HL-60 (cell line): ENCODE measurements at regions not wholly inside any gene's neighbourhood (a gene's known extent, or its start where the extent isn't known, plus 50 kb on each side); places are given as distances from the start of the nearest gene placed in this dataset.

Source experiments
- DNase-seq, 2 experiments: peaks; one replicate each; pipeline ENCODE4 v3.0.0-alpha.2; 2010 to 2020; ENCODE audit warnings: low read depth in 1 of 2, low spot score in 1 of 2
- H3K27ac ChIP-seq: fragments of 250-450 bp; sonication (Bioruptor Pico); replicated peaks from 2 replicates; pipeline ENCODE4 v1.5.1; 2020; ENCODE audit warnings: mild to moderate bottlenecking, moderate library complexity
- H3K27me3 ChIP-seq: fragments of 250-450 bp; sonication (Bioruptor Pico); 2 replicates; pipeline ENCODE4 v1.5.1; 2021; ENCODE audit warnings: mild to moderate bottlenecking, moderate library complexity; ENCODE audit not compliant: insufficient read depth, poor library complexity, severe bottlenecking
- H3K4me3 ChIP-seq: replicated peaks from 2 replicates; pipeline ENCODE4 v1.5.1; 2011; ENCODE audit warnings: mild to moderate bottlenecking, control low read depth, low read length; ENCODE audit not compliant: insufficient read depth
- GABPA ChIP-seq: IDR thresholded peaks from 2 replicates; pipeline ENCODE4 v1.6.1; 2012; ENCODE audit warnings: low read depth
- POLR2AphosphoS5 ChIP-seq: IDR thresholded peaks from 2 replicates; pipeline ENCODE4 v1.6.1; 2012; ENCODE audit warnings: low read depth
- REST ChIP-seq: IDR thresholded peaks from 2 replicates; pipeline ENCODE4 v1.6.1; 2012; ENCODE audit warnings: low read depth; ENCODE audit not compliant: insufficient replicate concordance
- SPI1 ChIP-seq: IDR thresholded peaks from 2 replicates; pipeline ENCODE4 v1.6.1; 2012; ENCODE audit warnings: low read depth, mild to moderate bottlenecking, borderline replicate concordance
- TF ChIP-seq, protein P1 (sequence below): IDR thresholded peaks from one replicate; pipeline ENCODE4 v1.5.1; 2011; ENCODE audit warnings: low read length, control low read depth, inconsistent platforms; ENCODE audit not compliant: insufficient read depth

- Histone ChIP-seq H3K27ac (no peak overlapping the region), H3K27me3 (no peaks in the 10 kb centered on the region), H3K4me3 (no peak overlapping the region)
- TF ChIP-seq GABPA (no peak), POLR2AphosphoS5 (no peak), REST (no peak), SPI1 (no peak)
- TF ChIP-seq, protein P1, sequence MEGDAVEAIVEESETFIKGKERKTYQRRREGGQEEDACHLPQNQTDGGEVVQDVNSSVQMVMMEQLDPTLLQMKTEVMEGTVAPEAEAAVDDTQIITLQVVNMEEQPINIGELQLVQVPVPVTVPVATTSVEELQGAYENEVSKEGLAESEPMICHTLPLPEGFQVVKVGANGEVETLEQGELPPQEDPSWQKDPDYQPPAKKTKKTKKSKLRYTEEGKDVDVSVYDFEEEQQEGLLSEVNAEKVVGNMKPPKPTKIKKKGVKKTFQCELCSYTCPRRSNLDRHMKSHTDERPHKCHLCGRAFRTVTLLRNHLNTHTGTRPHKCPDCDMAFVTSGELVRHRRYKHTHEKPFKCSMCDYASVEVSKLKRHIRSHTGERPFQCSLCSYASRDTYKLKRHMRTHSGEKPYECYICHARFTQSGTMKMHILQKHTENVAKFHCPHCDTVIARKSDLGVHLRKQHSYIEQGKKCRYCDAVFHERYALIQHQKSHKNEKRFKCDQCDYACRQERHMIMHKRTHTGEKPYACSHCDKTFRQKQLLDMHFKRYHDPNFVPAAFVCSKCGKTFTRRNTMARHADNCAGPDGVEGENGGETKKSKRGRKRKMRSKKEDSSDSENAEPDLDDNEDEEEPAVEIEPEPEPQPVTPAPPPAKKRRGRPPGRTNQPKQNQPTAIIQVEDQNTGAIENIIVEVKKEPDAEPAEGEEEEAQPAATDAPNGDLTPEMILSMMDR: no peak
- no peak for DNase-seq
Observed at GRCh38 chr2:236848501-236848900, 237.2 kb upstream of the COPS8 start.

GRCh38 chr2:236849508-236849907 lies 236.2 kb upstream of the COPS8 start:
- H3K27ac ChIP-seq: no peak overlapping the region
- TF ChIP-seq, protein P1: no peak
- TF ChIP-seq SPI1 (no peak), REST (no peak), GABPA (no peak), POLR2AphosphoS5 (no peak)
- no peak overlapping the region for H3K4me3 ChIP-seq
- no peak for DNase-seq
- H3K27me3 ChIP-seq: no peaks in the 10 kb centered on the region

DNA sequence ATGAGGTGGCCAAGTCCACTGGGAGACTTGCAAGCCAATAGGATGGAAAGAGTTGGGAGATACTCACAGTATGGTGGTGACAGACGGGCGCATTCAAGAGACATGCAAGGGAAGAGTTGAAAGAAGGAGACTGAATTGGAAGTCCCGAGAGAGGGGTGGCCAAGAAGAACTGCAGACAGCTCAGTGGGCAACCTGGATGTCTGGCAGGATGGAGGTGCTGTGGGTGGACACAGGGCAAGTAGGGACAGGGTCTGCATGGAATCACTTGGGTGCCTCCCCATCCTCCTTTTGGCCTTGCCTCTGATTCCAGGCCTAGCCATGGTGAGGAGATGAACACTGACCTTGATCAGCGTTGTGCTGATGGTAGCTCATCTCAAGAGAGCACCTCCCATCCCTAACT lies 235.7 kb upstream of the COPS8 start:
- H3K27ac ChIP-seq: no peak overlapping the region
- no peak for DNase-seq
- H3K27me3 ChIP-seq: no peaks in the 10 kb centered on the region
- H3K4me3 ChIP-seq: no peak overlapping the region
- TF ChIP-seq, protein P1: no peak
- TF ChIP-seq REST (no peak), POLR2AphosphoS5 (no peak), GABPA (no peak), SPI1 (no peak)
